Mucosa of descending colon (tissue), 3 donors: ENCODE measurements at regions not wholly inside any gene's neighbourhood (a gene's known extent, or its start where the extent isn't known, plus 50 kb on each side); places are given as distances from the start of the nearest gene placed in this dataset.

Experiments
- ATAC-seq: fragments of 200-7000 bp; cut with Tn5 transposase; one replicate; pipeline ENCODE4 v1.9.1; 2020; ENCODE audit warnings: mild to moderate bottlenecking, moderate library complexity
- DNase-seq, 3 donors: peaks; one replicate each; pipeline ENCODE4 v3.0.0-alpha.2; 2020
- H3K36me3 ChIP-seq: fragments of 200-600 bp; one replicate; pipeline ENCODE4 v1.8.0; 2021; ENCODE audit warnings: low read depth, mild to moderate bottlenecking
- H3K4me1 ChIP-seq: fragments of 200-600 bp; one replicate; pipeline ENCODE4 v1.8.0; 2021; ENCODE audit warnings: low read depth, mild to moderate bottlenecking
- H3K4me3 ChIP-seq: fragments of 200-600 bp; one replicate; pipeline ENCODE4 v1.8.0; 2021; ENCODE audit warnings: mild to moderate bottlenecking
- H3K9me3 ChIP-seq: fragments of 200-600 bp; one replicate; pipeline ENCODE4 v1.8.0; 2021; ENCODE audit warnings: mild to moderate bottlenecking
- intact Hi-C, 2 donors: fragments of 100-400 bp; cut with DNase I in 1 of 2; cut with micrococcal nuclease in 1 of 2; formaldehyde crosslinking; loops; one replicate each; pipeline versions ENCODE4 v1.11.0 to v1.11.1; 2022; cut with DNase I, micrococcal nuclease
- TF ChIP-seq, protein P1 (sequence below): fragments of 200-600 bp; IDR thresholded peaks from one replicate; pipeline ENCODE4 v1.8.0; 2022; ENCODE audit warnings: antibody characterized with exemption, mild to moderate bottlenecking
- donor health status: DM: no; HTN: no; CAD: no; lungs with moderate emphysema.
- donor health status: DM: no; HTN: no; CAD: no.
- donor health status: DM: no; HTN: yes; CAD: no.

DNA sequence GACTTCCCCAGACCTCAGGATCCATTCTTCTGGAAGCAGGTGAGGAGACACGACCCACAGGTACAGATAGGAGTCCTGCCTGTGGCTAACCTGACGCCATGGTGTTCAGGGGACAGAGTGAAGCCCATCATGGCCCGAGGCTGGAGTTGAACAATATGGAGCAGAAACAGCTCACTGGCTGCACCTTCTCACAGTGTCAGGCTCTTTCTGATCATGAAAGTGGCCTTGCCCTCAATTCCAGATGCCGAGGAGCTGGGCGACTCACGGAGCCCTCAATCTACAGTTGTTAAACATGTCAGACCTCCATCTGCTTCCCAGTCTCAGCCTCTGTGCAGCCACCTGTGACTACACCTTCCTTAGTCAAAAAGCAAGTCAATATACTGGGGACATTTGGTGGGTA is 110.8 kb upstream of the SMAD3 start:
- no peak overlapping the region for H3K4me3 ChIP-seq
- intact Hi-C loops: no loop called here

DNA sequence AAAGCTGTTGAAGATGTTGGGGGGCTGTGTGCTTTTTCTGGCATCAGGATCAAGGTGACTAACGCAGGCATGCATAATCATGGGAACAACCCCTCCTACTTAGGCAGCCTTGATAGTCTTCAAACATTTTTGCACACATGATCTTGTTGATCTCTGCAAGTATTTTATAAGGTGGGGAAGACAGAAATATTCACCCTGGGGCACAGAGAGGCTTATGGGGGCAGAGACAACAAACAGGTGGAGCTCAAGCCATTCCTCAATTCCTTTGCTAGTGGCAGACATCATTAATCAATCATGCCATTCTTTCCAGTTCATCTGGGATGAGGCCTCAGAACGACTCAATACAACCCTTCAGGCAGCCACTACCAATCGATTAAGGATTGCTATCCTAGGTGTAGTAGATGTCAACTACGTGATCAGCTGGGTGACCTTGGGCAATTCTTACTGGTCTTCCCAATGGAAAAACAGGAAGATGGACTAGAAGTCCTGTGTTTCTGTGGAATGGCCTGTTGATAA is 110.3 kb upstream of the SMAD3 start:
- no peaks in the 10 kb centered on the region for H3K4me1 ChIP-seq
- ATAC-seq (no peak), DNase-seq (no peak)
- H3K4me3 ChIP-seq: no peak overlapping the region
- H3K36me3 ChIP-seq: no peaks in the 10 kb centered on the region
- intact Hi-C loops: no loop called here
- TF ChIP-seq, protein P1, sequence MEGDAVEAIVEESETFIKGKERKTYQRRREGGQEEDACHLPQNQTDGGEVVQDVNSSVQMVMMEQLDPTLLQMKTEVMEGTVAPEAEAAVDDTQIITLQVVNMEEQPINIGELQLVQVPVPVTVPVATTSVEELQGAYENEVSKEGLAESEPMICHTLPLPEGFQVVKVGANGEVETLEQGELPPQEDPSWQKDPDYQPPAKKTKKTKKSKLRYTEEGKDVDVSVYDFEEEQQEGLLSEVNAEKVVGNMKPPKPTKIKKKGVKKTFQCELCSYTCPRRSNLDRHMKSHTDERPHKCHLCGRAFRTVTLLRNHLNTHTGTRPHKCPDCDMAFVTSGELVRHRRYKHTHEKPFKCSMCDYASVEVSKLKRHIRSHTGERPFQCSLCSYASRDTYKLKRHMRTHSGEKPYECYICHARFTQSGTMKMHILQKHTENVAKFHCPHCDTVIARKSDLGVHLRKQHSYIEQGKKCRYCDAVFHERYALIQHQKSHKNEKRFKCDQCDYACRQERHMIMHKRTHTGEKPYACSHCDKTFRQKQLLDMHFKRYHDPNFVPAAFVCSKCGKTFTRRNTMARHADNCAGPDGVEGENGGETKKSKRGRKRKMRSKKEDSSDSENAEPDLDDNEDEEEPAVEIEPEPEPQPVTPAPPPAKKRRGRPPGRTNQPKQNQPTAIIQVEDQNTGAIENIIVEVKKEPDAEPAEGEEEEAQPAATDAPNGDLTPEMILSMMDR: no peak
- no peaks in the 10 kb centered on the region for H3K9me3 ChIP-seq

More for the DNA sequence above, 110.8 kb upstream of the SMAD3 start:
- ATAC-seq (no peak), DNase-seq (no peak)
- Histone ChIP-seq H3K9me3 (no peaks in the 10 kb centered on the region), H3K4me1 (no peaks in the 10 kb centered on the region), H3K36me3 (no peaks in the 10 kb centered on the region)
- TF ChIP-seq, protein P1: no peak

DNA sequence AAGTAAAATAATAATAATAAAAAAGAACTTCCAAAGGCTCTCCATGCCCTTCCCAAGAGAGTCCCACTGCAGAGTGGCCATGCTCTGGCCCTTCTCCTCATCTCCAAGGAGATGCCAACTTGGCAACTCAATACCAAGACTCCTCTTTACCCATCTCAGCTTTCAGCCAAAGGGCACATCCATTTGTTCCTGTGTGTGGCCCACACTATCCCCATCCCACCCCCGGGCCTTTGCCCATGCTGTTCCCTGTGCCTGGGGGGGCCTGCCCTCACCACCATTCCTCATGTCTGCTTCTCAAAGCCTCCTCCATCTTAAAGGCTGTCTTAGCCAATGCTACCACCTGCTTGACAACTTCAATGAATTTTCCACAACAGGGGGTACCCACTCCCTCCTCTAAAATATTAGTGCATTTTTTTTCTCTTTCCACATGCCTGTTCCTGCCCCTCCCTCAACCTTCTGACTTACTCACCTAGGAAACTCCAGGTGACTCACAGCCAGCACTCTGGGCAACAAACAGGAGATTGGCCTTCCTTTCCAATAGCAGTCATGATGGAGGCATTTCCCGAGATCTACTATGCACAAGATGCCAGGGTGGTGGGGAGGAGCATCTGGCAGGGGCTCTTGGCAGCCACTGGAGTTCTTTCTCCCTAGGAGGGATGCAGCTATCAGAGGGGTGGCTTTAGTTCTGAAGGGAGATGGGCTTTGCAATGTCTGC is 109.4 kb upstream of the SMAD3 start:
- peak; percentile 15 for ATAC-seq
- Histone ChIP-seq H3K4me3 (no peak overlapping the region), H3K9me3 (no peaks in the 10 kb centered on the region), H3K4me1 (no peaks in the 10 kb centered on the region), H3K36me3 (no peaks in the 10 kb centered on the region)
- no peak for DNase-seq
- TF ChIP-seq, protein P1: no peak
- intact Hi-C loops: no loop called here

DNA sequence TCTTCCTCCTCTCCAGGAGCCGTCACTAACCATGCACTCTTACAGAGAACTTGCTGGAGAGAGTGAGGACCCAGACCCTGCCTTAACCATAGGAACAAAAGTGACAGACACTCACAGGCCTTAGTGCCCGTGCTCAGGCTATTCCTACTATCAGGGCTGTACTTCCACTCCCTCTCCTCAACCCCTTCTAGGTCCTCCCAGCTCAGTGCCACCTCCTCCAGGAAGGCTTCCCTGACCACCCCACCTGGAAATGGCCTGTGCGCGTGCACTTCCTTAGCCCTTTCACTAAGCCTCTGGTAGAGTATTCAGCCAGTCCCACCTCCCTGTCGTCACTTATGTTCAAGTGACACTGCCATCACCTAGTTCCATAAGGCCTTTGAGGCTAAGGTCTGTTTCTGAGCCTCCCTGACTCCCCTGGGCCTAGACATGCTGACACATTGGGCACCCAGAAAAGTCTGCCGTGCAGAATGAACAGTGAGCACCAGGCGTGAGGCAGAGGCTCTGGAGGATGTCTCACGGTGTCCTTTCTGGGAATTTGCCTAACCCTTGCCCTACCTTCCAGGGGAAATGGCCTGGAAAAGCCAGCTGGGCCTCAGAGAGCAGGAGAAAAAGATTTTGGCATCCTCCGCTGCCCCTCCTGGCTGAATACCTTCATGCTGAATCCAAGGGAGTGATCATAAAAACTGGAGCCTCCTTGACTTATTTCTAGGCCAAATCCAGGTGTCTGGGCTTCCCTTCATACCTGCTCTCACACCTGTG is 108.6 kb upstream of the SMAD3 start:
- Histone ChIP-seq H3K9me3 (no peaks in the 10 kb centered on the region), H3K36me3 (no peaks in the 10 kb centered on the region), H3K4me3 (no peak overlapping the region), H3K4me1 (no peaks in the 10 kb centered on the region)
- TF ChIP-seq, protein P1: no peak
- DNase-seq: no peak
- ATAC-seq: no peak
- intact Hi-C loops: no loop called here

DNA sequence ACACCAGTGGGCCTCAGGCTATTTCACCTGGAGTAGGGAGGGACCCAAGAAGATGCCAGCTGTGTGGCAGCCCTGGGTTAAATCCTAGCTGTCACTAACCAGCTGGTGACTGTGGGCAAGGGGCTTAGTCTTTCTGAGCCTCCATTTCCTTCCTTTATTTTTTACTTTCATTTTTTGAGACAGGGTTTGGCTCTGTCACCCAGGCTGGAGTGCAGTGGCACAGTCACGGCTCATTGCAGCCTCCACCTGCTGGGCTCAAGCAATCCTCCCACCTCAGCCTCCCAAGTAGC is 108.0 kb upstream of the SMAD3 start:
- DNase-seq (no peak), ATAC-seq (no peak)
- Histone ChIP-seq H3K36me3 (no peaks in the 10 kb centered on the region), H3K4me1 (no peaks in the 10 kb centered on the region), H3K9me3 (no peaks in the 10 kb centered on the region), H3K4me3 (no peak overlapping the region)
- TF ChIP-seq, protein P1: no peak
- intact Hi-C loops: no loop called here
